Femur (tissue), 1 donor: ENCODE measurements at regions not wholly inside any gene's neighbourhood (a gene's known extent, or its start where the extent isn't known, plus 50 kb on each side); places are given as distances from the start of the nearest gene placed in this dataset.
"Not testable (repeated sequence)": the region's sequence is repeated elsewhere in the genome, so short reads cannot be mapped to it uniquely, and the experiment has no call there.

Experiments
- DNase-seq: peaks from one replicate; pipeline ENCODE4 v3.0.0-alpha.2; 2017

- DNase-seq = no peak
These were observed 332.0 kb downstream of the IRS1 start for GRCh38 chr2:226467633-226468032.

DNA sequence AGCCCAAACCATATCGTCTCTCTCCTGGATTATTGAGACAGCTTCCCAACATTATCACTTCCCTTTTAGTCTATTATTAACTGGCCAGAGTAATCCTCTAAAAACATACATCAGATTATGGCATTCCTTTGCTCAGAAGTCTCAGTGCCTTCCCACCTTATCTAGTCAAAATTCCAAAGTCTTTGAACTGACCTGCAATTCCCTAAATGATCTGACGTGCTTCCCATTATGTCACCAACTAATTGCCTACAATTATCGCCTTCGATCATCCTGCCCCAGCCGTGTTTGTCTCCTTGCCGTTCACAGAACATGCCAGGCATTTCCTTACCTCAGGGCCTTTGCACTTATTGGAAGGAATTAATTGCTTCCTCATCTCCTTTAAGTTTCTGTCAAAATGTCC, 332.4 kb downstream of the IRS1 start:
- DNase-seq = no peak

DNA sequence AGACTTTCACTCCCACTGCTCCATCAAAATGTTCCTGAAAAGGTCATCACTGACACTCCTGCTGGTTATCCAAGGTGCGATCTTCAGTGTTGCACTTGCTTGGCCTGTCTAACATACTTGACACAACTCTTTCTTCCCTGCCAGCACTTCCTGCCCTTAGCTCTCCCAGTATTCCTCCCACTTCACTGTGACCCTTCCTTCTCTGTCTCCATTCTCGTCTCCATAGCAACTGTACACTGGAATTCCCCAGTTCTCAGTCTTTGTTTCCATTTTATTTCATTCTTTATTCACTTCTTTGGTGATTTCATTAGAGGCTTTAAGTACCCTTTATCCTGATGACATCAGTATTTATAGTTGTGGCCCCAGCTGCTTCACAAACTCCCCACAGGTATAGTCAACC, 333.0 kb downstream of the IRS1 start:
- no peak for DNase-seq

- DNase-seq = no peak
These were observed 333.5 kb downstream of the IRS1 start for GRCh38 chr2:226466124-226466523.

- DNase-seq = no peak
These were observed 335.2 kb downstream of the IRS1 start for GRCh38 chr2:226464380-226464779.

DNA sequence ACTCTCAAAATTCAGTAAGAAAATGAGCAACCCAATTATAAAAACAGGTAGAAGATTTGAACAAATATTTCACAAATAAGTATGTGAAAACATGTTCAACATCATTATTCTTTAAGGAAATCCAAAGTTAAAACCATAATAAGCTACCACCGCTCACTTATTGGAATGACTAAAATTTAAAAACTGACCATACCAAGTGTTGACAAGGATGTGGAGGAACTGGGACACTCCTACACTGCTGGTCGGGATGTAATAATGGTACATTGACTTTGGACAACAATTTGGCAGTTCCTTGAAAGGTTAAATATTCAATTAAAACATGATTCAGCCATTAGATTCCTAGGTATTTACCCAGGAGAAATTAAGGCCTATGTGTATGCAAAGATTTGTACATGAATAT, 336.5 kb downstream of the IRS1 start:
- no peak for DNase-seq

- DNase-seq = no peak
These were observed 337.6 kb downstream of the IRS1 start for GRCh38 chr2:226461981-226462380.

- not testable (repeated sequence) for DNase-seq
These were observed 343.5 kb downstream of the IRS1 start for GRCh38 chr2:226456144-226456543.

- DNase-seq = no peak
These were observed 346.9 kb downstream of the IRS1 start for GRCh38 chr2:226452768-226453167.

DNA sequence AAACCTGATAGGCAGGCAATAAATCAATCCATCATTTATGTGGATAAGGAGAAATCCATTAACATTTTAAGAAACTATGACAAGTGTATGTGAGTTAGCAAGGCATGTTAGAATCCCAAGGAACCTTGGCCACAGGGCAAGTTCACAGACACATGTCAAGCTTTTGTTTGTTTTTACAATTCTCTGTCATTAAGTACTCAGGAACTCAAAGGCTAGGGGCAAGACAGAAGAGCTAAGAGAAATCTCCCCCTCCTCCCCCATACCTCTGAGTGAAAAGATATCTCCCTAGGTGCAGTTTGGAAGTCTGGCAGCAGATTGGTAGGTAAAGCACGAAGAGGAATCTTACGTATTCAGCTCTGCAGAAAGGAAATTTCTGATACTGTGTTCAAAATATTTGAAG, 348.1 kb downstream of the IRS1 start:
- no peak for DNase-seq

DNA sequence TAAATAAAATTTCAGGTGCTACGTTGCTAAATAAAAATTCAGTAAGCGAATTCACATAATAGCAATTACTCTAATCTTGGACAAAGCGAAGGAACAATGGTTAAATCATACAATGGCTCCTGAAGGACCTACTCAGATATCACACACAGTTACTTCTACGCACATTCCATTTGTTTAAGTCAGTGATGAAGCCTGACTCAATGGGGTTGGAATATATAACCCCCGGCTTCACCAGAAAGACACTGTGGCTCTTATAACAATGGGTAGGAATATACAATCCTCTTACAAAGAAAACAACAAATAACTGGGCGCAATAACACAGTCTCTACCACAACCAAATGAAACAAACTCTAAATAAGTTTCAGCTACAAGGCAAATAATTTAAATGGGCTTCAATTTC, 349.5 kb downstream of the IRS1 start:
- DNase-seq = no peak

DNA sequence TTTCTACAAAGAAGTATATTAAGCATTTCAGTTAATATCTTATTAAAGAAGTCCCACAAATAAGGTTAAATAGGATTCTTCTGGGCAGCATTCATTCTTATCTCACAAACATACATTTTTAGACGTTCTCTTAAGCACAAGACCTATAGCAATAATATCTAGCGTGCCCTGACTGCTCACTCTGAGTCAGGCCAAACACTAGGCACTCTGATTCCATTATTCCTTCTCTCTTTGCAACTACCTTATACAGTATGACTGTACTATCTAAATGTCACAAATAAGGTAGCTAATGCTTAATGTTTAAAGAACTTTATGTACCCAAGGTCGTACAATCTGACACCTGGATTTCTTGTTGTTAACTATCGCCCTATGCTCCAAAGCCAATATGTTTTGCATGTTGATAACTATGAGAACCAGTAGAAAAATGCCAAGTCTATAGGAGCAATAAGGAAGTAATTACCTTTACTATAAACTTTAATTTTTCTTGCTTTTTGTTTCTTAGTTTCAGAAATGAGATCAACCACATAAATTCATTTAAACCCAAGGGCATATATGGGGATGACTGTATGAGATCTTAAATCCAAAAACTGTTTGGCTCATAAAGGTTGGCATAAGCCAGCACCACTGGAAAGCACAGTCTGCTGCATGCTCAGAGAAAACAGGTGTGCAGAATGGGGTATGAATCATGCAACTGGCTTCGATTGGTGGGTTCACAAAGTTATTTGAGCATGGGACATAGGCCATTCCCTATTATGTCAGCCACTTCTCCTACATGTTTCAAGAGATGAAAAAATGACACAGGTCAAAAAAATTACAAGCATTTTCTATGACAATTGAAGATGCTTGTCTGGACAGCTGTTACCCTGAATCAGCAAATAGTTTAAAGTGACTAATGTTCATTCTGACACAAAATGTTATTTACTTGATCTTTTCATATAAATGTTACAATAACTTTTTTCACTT, 352.0 kb downstream of the IRS1 start:
- no peak for DNase-seq

GRCh38 chr2:226446406-226447001, 353.1 kb downstream of the IRS1 start:
- DNase-seq = no peak

DNA sequence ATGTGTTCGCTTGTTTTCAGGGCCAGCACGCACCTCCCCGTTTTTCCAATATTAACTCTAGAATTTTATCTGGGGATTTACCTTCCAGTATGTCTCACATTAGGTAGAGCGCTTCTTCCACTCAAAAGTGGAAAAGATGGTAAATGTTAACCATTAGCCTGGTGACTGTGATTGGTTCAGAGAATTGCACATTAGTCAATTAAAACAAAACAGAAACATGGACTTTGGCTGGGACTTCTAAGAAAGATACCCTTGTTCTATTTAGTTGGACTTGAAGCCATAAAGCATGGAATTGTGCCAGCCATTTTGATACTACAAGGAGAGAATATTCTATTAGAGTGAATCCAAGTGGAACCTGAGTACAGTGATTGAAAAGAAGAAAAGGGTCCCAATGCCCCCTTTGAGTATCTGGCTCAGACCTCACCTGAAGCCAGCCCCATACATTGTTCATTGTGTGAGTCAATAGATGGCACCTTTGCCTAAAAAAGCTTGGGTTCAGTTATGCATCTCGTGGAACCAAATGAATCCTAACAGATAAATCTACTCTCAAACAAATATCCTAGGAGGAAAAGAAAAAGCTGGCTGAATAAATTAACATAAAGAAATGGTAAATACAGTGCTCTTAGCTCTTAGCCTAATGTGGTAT, 354.3 kb downstream of the IRS1 start:
- DNase-seq = no peak

GRCh38 chr2:226443112-226443511, 356.5 kb downstream of the IRS1 start:
- no peak for DNase-seq

GRCh38 chr2:226440127-226440918, 359.3 kb downstream of the IRS1 start:
- DNase-seq = no peak

GRCh38 chr2:226439337-226439736, 360.3 kb downstream of the IRS1 start:
- DNase-seq = peak; percentile 37

DNA sequence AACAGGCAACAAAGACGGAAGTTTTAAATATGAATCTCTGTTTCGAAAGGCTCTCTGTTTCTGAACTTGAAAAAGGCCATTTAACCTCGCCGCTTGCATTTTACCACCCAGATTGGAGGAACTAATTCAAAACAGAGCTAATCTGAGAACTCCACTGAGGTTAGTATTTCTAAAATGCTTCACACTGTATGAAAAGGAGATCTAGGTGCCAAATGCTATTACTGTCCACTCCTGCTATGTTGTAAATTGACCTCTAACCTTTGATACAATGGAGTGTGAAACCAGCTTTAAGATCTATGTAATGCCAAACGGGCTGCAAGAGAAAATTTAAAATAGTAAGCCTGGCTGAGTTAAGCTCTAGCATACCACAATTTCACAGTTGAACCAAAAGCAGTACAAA, 364.5 kb downstream of the IRS1 start:
- DNase-seq = no peak

DNA sequence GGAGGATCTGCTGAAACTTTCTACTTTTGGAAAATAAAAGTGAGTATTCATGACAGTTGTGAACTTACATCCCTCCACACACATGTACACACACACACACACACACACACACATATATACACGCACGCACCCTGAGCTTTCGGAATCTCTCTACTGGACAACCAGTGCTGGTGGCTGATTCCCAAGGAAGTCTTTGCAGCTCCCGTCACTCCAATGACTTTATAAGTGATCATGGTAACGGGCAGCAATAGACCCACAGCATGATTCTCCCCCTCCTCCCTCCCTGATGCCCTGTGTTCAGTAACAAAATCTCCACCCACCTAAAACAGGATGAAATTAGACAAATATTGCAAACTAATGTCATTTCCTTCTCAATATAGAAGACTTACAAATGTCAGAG, 364.9 kb downstream of the IRS1 start:
- no peak for DNase-seq

DNA sequence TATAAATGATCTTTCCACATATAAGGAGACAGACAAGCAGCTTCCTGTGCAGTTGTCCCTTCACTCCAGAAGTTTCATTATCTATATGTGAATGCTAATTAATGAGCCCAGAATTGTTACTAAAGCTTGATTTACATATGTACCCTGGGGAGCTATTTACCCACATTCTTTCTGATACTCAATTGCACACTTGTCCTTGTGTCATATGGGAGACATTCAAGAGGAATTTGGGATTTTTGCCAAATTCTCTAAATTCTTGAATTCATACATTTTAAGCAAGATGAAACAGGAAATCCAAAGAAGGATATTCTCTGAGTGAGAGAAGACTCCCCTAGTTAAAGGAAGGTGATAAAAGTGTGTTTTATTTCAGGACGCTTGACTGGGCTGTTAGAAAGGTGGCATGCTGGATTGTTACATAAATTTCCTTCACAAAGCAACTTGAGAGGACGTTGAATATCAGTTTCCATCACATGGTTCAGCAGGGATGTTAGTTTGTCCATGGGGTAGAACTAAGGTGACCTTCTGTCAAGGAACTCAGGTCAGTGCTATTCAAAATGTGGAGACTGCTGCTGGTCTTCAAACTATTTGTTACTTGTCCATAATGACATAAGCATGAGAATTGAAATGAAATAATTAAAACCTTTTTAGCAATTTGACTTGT, 368.2 kb downstream of the IRS1 start:
- no peak for DNase-seq

DNA sequence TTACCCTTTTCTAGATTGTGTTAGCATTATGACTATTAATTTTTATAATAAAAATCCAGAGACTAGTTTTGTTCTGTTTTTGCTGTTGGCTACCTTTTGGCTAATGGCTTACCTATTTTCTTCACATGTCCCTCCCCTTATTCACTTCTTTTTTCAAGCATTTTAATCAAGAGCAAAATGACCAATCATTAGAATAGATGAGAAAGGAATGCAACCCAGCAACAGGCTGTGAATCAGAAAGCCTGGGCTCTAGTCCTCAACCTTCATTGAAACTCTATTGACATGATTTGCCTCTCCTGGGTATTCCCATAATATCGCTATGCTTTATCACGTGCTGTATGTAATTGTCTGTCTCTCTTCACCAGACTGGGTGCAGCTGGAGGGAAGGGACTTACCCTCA, 370.1 kb downstream of the IRS1 start:
- DNase-seq = no peak

DNA sequence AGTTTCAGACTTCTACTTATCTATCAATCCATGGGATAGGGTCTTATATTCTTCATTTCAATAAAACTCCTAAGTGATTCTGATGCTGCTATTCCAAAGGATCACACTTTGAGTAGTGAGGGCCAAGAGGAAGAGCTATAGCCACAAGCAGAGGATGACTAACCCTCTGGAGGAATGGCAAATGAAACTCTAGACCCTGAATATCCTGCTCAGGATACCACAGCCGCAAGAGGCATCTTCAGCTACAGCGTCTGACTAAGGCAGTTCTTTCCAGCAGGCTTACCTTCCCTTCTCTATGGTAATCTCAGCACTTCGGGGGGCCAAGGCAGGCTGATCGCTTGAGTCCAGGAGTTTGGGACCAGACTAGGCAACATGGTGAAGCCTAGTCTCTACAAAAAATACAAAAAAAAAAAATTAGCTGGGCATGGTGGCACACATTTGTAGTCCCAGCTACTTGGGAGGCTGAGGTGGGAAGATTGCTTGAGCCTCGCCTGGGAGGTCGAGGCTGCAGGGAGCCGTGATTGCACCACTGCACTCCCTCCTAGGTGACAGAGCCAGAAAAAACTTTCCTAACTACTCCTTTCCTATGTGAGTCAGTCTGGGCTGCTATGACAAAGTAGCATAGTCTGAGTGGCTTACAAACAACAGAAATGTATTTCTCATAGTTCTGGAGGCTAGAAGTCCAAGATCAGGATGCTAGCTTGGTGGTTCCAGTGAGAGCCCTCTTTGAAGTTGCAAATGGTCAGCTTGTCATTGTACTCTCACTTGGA, 371.9 kb downstream of the IRS1 start:
- no peak for DNase-seq
